NB4 (cell line): ENCODE measurements at regions not wholly inside any gene's neighbourhood (a gene's known extent, or its start where the extent isn't known, plus 50 kb on each side); places are given as distances from the start of the nearest gene placed in this dataset.

Experiments used
- CTCF ChIP-seq: IDR thresholded peaks from one replicate; pipeline ENCODE4 v1.5.1; 2012; ENCODE audit warnings: low read depth, low read length
- MAX ChIP-seq: IDR thresholded peaks from 2 replicates; pipeline ENCODE4 v1.6.1; 2011; ENCODE audit warnings: low read depth, low read length
- POLR2A ChIP-seq: IDR thresholded peaks from 2 replicates; pipeline ENCODE4 v1.6.1; 2011; ENCODE audit warnings: mild to moderate bottlenecking; ENCODE audit not compliant: insufficient read length; ENCODE audit errors: extremely low read depth

- no peak for TF ChIP-seq CTCF
- no peak for TF ChIP-seq MAX
- no peak for TF ChIP-seq POLR2A
Measured at GRCh38 chr2:142339261-142339660, 208.4 kb upstream of the LRP1B start.
